ENCODE measurements at regions not wholly inside any gene's neighbourhood (a gene's known extent, or its start where the extent isn't known, plus 50 kb on each side); places are given as distances from the start of the nearest gene placed in this dataset.

GRCh38 chr7:130951303-130951975 is 217.4 kb upstream of the KLF14 start:
- TF ChIP-seq CTCF (IDR thresholded peaks at IDR 0.05) = no peak
- no peak for TF ChIP-seq EZH2 (IDR thresholded peaks at IDR 0.05; ENCODE audit: borderline replicate concordance, insufficient read depth, low read depth, low read length, poor library complexity, severe bottlenecking)

Data from B cell (primary cell).